Natural killer cell treated with Interleukin-12 subunit alpha and Interleukin-12 subunit beta and Interleukin-15 and Interleukin-18, amount 100 ng/mL, for 72 hours (primary cell): ENCODE measurements at regions not wholly inside any gene's neighbourhood (a gene's known extent, or its start where the extent isn't known, plus 50 kb on each side); places are given as distances from the start of the nearest gene placed in this dataset.
"Not testable (repeated sequence)": the region's sequence is repeated elsewhere in the genome, so short reads cannot be mapped to it uniquely, and the experiment has no call there.

Source experiments
- ATAC-seq, 2 donors: fragments of 150-1000 bp; cut with Tn5 transposase in 1 of 2; sonication (Bioruptor Pico), chemical (Tn5 transposase) in 1 of 2; 2 replicates each; pipeline ENCODE4 v1.10.0; 2021
- DNase-seq: peaks from one replicate; pipeline ENCODE4 v3.0.0; 2022; ENCODE audit warnings: low spot score
- H3K27ac Mint-ChIP-seq, 2 donors: 1 replicate in 1 of 2; 2 replicates in 1 of 2; pipeline ENCODE4 v1.8.0; 2022; ENCODE audit warnings: mixed read lengths in 2 of 2, mild to moderate bottlenecking in 1 of 2, moderate library complexity in 1 of 2
- H3K27me3 Mint-ChIP-seq, 2 donors: 1 replicate in 1 of 2; 2 replicates in 1 of 2; pipeline ENCODE4 v1.8.0; 2022; ENCODE audit warnings: mixed read lengths in 2 of 2
- H3K36me3 Mint-ChIP-seq: one replicate; pipeline ENCODE4 v1.8.0; 2022; ENCODE audit warnings: mixed read lengths
- H3K4me1 Mint-ChIP-seq, 2 donors: 1 replicate in 1 of 2; 2 replicates in 1 of 2; pipeline ENCODE4 v1.8.0; 2022; ENCODE audit warnings: low read depth in 2 of 2, mixed read lengths in 2 of 2, mild to moderate bottlenecking in 1 of 2
- H3K4me3 Mint-ChIP-seq: one replicate; pipeline ENCODE4 v1.8.0; 2022; ENCODE audit warnings: mixed read lengths
- H3K9me3 Mint-ChIP-seq: 2 replicates; pipeline ENCODE4 v1.8.0; 2022; ENCODE audit warnings: mixed read lengths

DNA sequence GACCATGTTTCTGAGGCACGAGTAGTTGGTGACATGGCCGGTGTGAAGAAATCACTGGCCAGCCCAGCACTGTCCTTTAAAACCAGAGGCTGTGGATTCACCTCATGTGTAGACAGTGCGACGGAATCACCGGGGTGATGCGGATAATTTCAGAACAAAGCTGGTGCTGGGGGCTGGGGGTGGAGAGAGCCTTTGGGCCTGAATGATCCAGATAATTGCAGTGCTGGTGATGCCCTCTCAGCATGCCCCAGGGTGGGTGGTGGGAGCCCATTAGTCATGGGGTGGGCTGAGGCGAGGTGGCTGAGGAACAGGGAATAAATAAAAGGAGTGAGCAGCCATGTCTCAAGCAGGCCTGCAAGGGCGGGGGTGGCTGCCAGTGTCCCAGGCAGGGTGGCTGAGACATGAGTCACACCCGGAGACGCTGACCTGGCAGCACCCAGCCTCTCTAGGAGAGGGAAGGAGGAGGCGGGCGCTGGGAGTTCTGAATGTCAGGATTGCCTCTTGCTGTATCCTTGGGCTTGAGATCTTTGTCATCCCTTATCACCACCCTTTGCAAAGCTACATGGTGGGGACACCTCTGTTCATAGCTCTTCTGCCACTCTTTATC lies 61.1 kb upstream of the KCNK12 start:
- H3K9me3 Mint-ChIP-seq = no peaks in the 10 kb centered on the region
- DNase-seq = no peak
- peaks cover 0 to 6% of the 10 kb centered on the region in 2 donors for H3K27me3 Mint-ChIP-seq
- H3K36me3 Mint-ChIP-seq = no peaks in the 10 kb centered on the region
- no peaks in the 10 kb centered on the region for H3K4me1 Mint-ChIP-seq
- no peak overlapping the region for H3K4me3 Mint-ChIP-seq
- H3K27ac Mint-ChIP-seq = no peak overlapping the region
- ATAC-seq = peak in 1 of 2 donors; percentile 19

DNA sequence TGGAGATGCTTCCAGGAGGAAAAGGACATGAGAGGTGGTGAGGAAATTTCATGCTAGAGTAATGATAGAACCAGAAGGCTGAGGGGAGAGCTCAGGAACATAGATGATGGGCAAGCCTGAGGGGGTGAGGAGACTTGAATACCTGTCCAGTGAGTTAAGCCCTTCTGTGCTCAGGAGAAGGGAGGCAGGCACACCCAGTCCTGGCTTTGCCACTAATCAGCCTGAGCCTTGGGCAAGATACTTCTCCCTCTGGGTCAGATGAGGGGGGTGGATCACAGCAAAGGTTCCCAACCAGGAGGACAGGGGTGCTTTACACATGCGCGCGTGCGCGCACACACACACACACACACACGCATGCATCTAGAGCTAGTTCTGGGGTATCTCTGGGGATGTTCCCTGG lies 60.5 kb upstream of the KCNK12 start:
- Mint-ChIP-seq H3K4me1 (no peaks in the 10 kb centered on the region), H3K9me3 (no peaks in the 10 kb centered on the region), H3K4me3 (no peak overlapping the region), H3K27me3 (peaks cover under 1 to 6% of the 10 kb centered on the region in 2 donors), H3K36me3 (no peaks in the 10 kb centered on the region), H3K27ac (no peak overlapping the region)
- no peak for DNase-seq
- ATAC-seq = no peak

DNA sequence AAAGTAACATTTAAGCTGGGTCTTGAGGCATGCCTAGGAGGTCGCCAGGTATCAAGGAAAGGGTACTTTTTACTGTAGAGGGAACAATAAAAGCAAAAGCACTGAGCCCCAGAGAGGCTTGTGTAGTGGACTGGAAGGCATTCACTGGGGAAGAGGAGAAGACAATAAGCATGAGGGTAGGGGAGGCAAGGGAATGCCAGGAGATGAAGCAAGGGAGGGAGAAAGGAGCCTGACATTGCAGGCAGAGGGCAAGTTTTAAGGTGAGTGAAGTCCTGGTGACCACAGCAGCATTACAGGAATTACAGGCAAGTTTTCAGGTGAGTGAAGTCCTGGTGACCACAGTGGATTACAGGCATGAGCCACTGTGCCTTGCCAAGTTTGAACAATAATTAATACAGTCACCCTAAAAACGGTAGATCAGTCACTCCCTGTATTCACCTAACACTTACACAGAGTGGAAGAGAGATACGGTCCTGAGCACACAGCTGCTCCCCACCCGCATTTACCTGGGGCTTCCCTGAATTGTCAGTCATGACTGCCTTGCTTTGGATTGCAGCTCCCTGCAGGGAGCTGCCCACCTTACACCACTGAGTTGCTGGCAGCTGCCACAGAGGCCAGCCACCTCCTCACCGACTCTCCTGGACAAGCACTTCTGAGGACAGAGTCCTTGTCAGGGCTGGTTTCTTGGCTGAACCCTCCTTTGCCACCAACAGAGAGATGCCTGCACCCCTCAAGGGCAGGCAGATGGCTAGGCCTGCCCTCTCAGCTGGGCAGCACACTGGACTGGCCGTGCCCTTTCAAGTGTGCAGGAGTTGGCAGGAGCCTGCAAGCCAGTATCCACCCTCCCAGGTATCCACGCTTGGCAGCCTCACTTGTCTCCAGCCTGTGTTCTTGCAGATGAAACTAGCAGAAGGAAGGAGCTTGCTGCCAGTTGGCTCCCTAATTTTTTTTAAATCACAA lies 59.0 kb upstream of the KCNK12 start:
- Mint-ChIP-seq H3K27ac (no peak overlapping the region), H3K36me3 (no peaks in the 10 kb centered on the region), H3K27me3 (peaks cover 16 to 17% of the 10 kb centered on the region in 2 donors), H3K4me1 (no peaks in the 10 kb centered on the region), H3K9me3 (no peaks in the 10 kb centered on the region), H3K4me3 (no peak overlapping the region)
- ATAC-seq = no peak
- DNase-seq = no peak

DNA sequence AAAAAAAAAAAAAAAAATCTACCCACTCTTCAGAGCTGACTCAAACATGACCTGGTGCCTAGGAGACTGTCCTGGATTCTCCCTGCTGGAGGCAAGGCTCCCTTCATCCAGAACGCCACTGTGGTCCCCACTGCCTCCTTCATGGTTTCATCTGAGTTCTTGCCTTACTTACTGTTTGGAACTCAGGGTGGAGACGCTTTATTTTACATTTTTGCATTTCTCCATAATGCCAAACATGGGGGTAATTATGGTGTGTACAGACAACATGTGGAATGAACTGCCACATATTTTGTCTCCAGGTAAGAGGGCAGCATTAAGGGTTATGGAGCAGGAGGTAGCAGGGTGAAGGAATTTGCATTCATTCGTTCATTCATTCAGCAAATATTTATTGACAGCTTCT lies 58.1 kb upstream of the KCNK12 start:
- Mint-ChIP-seq H3K27ac (no peak overlapping the region), H3K4me1 (no peaks in the 10 kb centered on the region), H3K4me3 (no peak overlapping the region), H3K27me3 (peaks cover 17 to 24% of the 10 kb centered on the region in 2 donors), H3K9me3 (no peaks in the 10 kb centered on the region), H3K36me3 (no peaks in the 10 kb centered on the region)
- no peak for DNase-seq
- ATAC-seq = no peak

DNA sequence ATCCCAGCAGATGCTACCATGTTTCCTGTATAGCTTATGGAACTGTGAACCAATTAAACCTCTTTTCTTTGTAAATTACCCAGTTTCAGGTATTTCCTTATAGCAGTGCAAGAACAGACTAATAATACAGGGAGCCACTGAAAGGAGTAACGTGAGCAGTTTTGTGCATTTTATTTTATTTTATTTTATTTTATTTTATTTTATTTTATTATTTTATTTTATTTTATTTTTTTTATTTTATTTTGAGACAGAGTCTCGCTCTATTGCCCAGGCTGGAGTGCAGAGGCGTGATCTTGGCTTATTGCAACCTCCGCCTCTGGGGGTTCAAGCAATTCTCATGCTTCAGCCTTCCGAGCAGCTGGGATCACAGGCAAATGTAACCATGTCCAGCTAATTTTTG lies 55.9 kb upstream of the KCNK12 start:
- DNase-seq = no peak
- Mint-ChIP-seq H3K9me3 (no peaks in the 10 kb centered on the region), H3K27me3 (peaks cover 22 to 39% of the 10 kb centered on the region in 2 donors), H3K36me3 (no peaks in the 10 kb centered on the region), H3K27ac (no peak overlapping the region), H3K4me3 (no peak overlapping the region), H3K4me1 (no peaks in the 10 kb centered on the region)
- no peak for ATAC-seq

DNA sequence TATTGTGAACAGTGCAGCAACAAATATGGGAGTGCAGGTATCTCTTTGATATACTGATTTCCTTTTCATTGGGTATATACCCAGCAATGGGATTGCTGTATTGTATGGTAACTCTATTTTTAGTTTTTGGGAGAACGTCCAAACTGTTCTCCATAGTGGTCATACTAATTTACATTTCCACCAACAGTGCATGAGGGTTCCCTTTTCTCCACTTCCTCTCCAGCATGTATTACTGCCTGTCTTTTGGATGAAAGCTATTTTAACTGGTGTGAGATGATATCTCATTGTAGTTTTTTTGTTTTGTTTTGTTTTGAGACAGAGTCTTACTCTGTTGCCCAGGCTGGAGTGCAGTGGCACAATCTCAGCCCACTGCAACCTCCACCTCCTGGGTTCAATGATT lies 52.4 kb upstream of the KCNK12 start:
- ATAC-seq, H3K4me1 Mint-ChIP-seq, H3K9me3 Mint-ChIP-seq, DNase-seq, H3K36me3 Mint-ChIP-seq, H3K27ac Mint-ChIP-seq, H3K4me3 Mint-ChIP-seq: not testable (repeated sequence)
- peaks cover 16 to 39% of the 10 kb centered on the region in 2 donors for H3K27me3 Mint-ChIP-seq

DNA sequence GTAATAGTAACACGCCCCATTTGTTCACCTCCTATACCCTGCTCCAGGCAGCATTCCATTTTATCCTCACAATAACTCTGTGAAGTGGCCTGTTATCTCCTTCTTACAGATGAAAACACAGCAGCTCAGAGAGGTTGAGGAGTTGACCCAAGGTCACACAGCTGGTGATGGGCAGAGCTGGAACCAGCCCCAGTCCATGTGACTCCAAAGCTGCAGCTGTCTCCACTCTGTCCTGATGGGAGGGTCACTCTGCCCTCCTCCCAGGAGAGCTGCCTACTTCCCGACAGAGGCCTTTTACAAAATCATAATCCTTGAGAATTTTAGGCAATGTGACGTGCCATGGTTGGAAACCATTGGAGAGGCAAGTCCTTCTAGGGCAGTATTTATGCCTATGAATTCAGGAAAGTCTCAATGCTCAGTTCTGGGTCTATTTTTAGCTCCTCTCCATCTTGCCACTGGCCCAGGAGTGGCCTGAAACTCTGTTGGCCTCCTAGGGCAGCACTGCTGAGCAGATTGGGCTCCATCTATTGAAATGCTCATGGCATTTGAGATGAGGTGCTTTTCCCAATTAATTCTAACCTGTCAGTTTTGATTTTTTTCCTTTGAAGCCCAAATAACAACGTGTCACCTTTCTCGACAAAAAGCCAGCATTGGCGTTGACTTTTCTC lies 50.1 kb upstream of the KCNK12 start:
- H3K4me1 Mint-ChIP-seq = no peaks in the 10 kb centered on the region
- H3K36me3 Mint-ChIP-seq = no peaks in the 10 kb centered on the region
- no peaks in the 10 kb centered on the region for H3K9me3 Mint-ChIP-seq
- no peak overlapping the region for H3K4me3 Mint-ChIP-seq
- ATAC-seq (peak in 1 of 2 donors; percentile 31), DNase-seq (no peak)
- no peak overlapping the region for H3K27ac Mint-ChIP-seq
- peaks cover 12 to 35% of the 10 kb centered on the region in 2 donors for H3K27me3 Mint-ChIP-seq
